ENCODE measurements at regions not wholly inside any gene's neighbourhood (a gene's known extent, or its start where the extent isn't known, plus 50 kb on each side); places are given as distances from the start of the nearest gene placed in this dataset.

GRCh38 chr4:138088449-138089208, 153.5 kb downstream of the SLC7A11 start:
- Histone ChIP-seq H3K27ac (no peak overlapping the region), H3K27me3 (replicated peaks) (no peaks in the 10 kb centered on the region), H3K36me3 (replicated peaks) (no peaks in the 10 kb centered on the region), H3K4me3 (ENCODE audit: low read depth, low read length) (no peak overlapping the region)
- no peak for DNase-seq
- in situ Hi-C loops (cut with HindIII; ENCODE audit: low pct_ligation_motif_present, low sequenced_read_pairs): no loop called here
- TF ChIP-seq CTCF (IDR thresholded peaks at IDR 0.05; ENCODE audit: low read depth, low read length, missing control alignments): no peak

- no peak for DNase-seq
- no peaks in the 10 kb centered on the region for H3K27me3 ChIP-seq (replicated peaks)
- H3K27ac ChIP-seq: no peak overlapping the region
- no peak overlapping the region for H3K4me3 ChIP-seq (ENCODE audit: low read depth, low read length)
- H3K36me3 ChIP-seq (replicated peaks): no peaks in the 10 kb centered on the region
- TF ChIP-seq CTCF (IDR thresholded peaks at IDR 0.05; ENCODE audit: low read depth, low read length, missing control alignments): no peak
- in situ Hi-C loops (cut with HindIII; ENCODE audit: low pct_ligation_motif_present, low sequenced_read_pairs): no loop called here
Measured at GRCh38 chr4:138087066-138087719, 155.0 kb downstream of the SLC7A11 start.

GRCh38 chr4:138086611-138087041, 155.5 kb downstream of the SLC7A11 start:
- no peaks in the 10 kb centered on the region for H3K27me3 ChIP-seq (replicated peaks)
- no peak for DNase-seq
- in situ Hi-C loops (cut with HindIII; ENCODE audit: low pct_ligation_motif_present, low sequenced_read_pairs): no loop called here
- H3K4me3 ChIP-seq (ENCODE audit: low read depth, low read length): no peak overlapping the region
- no peaks in the 10 kb centered on the region for H3K36me3 ChIP-seq (replicated peaks)
- TF ChIP-seq CTCF (IDR thresholded peaks at IDR 0.05; ENCODE audit: low read depth, low read length, missing control alignments): no peak
- no peak overlapping the region for H3K27ac ChIP-seq

GRCh38 chr4:138085736-138086305, 156.3 kb downstream of the SLC7A11 start:
- TF ChIP-seq CTCF (IDR thresholded peaks at IDR 0.05; ENCODE audit: low read depth, low read length, missing control alignments): no peak
- Histone ChIP-seq H3K27me3 (replicated peaks) (no peaks in the 10 kb centered on the region), H3K27ac (no peak overlapping the region), H3K36me3 (replicated peaks) (no peaks in the 10 kb centered on the region), H3K4me3 (ENCODE audit: low read depth, low read length) (no peak overlapping the region)
- DNase-seq: no peak
- in situ Hi-C loops (cut with HindIII; ENCODE audit: low pct_ligation_motif_present, low sequenced_read_pairs): no loop called here

GRCh38 chr4:138078751-138079520, 163.2 kb downstream of the SLC7A11 start:
- H3K36me3 ChIP-seq (replicated peaks): no peaks in the 10 kb centered on the region
- in situ Hi-C loops (cut with HindIII; ENCODE audit: low pct_ligation_motif_present, low sequenced_read_pairs): no loop called here
- no peak for DNase-seq
- H3K27ac ChIP-seq: no peak overlapping the region
- H3K4me3 ChIP-seq (ENCODE audit: low read depth, low read length): no peak overlapping the region
- no peak for TF ChIP-seq CTCF (IDR thresholded peaks at IDR 0.05; ENCODE audit: low read depth, low read length, missing control alignments)
- H3K27me3 ChIP-seq (replicated peaks): no peaks in the 10 kb centered on the region
